H9 (cell line): ENCODE measurements at regions not wholly inside any gene's neighbourhood (a gene's known extent, or its start where the extent isn't known, plus 50 kb on each side); places are given as distances from the start of the nearest gene placed in this dataset.

ENCODE experiments used
- DNase-seq: peaks from one replicate; pipeline ENCODE4 v3.0.0-alpha.2; 2017
- H2AFZ ChIP-seq: one replicate; pipeline ENCODE4 v1.6.1; 2013; ENCODE audit warnings: mild to moderate bottlenecking, low read length, control low read depth, moderate library complexity
- H2AK5ac ChIP-seq: 2 replicates; pipeline ENCODE4 v1.6.1; 2013; ENCODE audit warnings: low read length, control low read depth, mixed read lengths; ENCODE audit not compliant: insufficient read length
- H2BK120ac ChIP-seq: one replicate; pipeline ENCODE4 v1.6.1; 2013; ENCODE audit warnings: low read depth, mild to moderate bottlenecking, low read length, control low read depth, inconsistent platforms; ENCODE audit not compliant: poor library complexity, severe bottlenecking
- H2BK12ac ChIP-seq: 2 replicates; pipeline ENCODE4 v1.6.1; 2013; ENCODE audit warnings: low read length, control low read depth, mixed read lengths, low read depth; ENCODE audit not compliant: insufficient read length
- H2BK15ac ChIP-seq: 2 replicates; pipeline ENCODE4 v1.6.1; 2013; ENCODE audit warnings: low read depth, low read length, control low read depth
- H2BK20ac ChIP-seq: one replicate; pipeline ENCODE4 v1.6.1; 2013; ENCODE audit warnings: low read depth, mild to moderate bottlenecking, low read length, control low read depth, inconsistent platforms; ENCODE audit not compliant: poor library complexity, severe bottlenecking
- H2BK5ac ChIP-seq: 2 replicates; pipeline ENCODE4 v1.6.1; 2013; ENCODE audit warnings: low read length, control low read depth, mixed read lengths; ENCODE audit not compliant: insufficient read length
- H3K14ac ChIP-seq: 2 replicates; pipeline ENCODE4 v1.6.1; 2013; ENCODE audit warnings: low read length, control low read depth; ENCODE audit not compliant: insufficient read depth
- H3K18ac ChIP-seq: 2 replicates; pipeline ENCODE4 v1.6.1; 2013; ENCODE audit warnings: low read depth, mild to moderate bottlenecking, mixed read lengths, low read length, control low read depth; ENCODE audit not compliant: insufficient read length
- H3K23ac ChIP-seq: 2 replicates; pipeline ENCODE4 v1.6.1; 2013; ENCODE audit warnings: low read length, control low read depth, mixed read lengths, low read depth; ENCODE audit not compliant: insufficient read length
- H3K23me2 ChIP-seq: 2 replicates; pipeline ENCODE4 v1.6.1; 2013; ENCODE audit warnings: low read depth, mild to moderate bottlenecking, mixed read lengths, low read length, control low read depth; ENCODE audit not compliant: insufficient read length, poor library complexity, severe bottlenecking
- H3K27ac ChIP-seq: 2 replicates; pipeline ENCODE4 v1.5.1; 2013; ENCODE audit warnings: low read length, control low read depth, mixed read lengths, low read depth; ENCODE audit not compliant: insufficient read length
- H3K27me3 ChIP-seq: 2 replicates; pipeline ENCODE4 v1.6.1; 2013; ENCODE audit warnings: low read length, control low read depth, inconsistent platforms; ENCODE audit not compliant: insufficient read depth
- H3K4ac ChIP-seq: 2 replicates; pipeline ENCODE4 v1.6.1; 2013; ENCODE audit warnings: low read depth, mild to moderate bottlenecking, control low read depth, inconsistent platforms, low read length, moderate library complexity
- H3K4me1 ChIP-seq: 2 replicates; pipeline ENCODE4 v1.6.1; 2013; ENCODE audit warnings: low read length, control low read depth, inconsistent platforms; ENCODE audit not compliant: insufficient read depth
- H3K4me2 ChIP-seq: 2 replicates; pipeline ENCODE4 v1.6.1; 2013; ENCODE audit warnings: low read length, control low read depth, mixed read lengths; ENCODE audit not compliant: insufficient read length, insufficient read depth
- H3K56ac ChIP-seq: 2 replicates; pipeline ENCODE4 v1.6.1; 2013; ENCODE audit warnings: low read depth, mild to moderate bottlenecking, mixed read lengths, low read length, control low read depth; ENCODE audit not compliant: insufficient read length
- H3K79me1 ChIP-seq: 2 replicates; pipeline ENCODE4 v1.6.1; 2013; ENCODE audit warnings: low read depth, mild to moderate bottlenecking, moderate library complexity, low read length, control low read depth, inconsistent platforms; ENCODE audit not compliant: insufficient read depth, poor library complexity, severe bottlenecking
- H3K79me2 ChIP-seq: 2 replicates; pipeline ENCODE4 v1.6.1; 2013; ENCODE audit warnings: low read length, control low read depth, inconsistent platforms; ENCODE audit not compliant: insufficient read depth
- H3K9ac ChIP-seq: 2 replicates; pipeline ENCODE4 v1.6.1; 2013; ENCODE audit warnings: low read length, control low read depth, mixed read lengths; ENCODE audit not compliant: insufficient read length; ENCODE audit errors: extremely low read depth
- H3K9me3 ChIP-seq: one replicate; pipeline ENCODE4 v1.6.1; 2013; ENCODE audit warnings: low read depth, low read length, inconsistent platforms; ENCODE audit not compliant: control insufficient read depth
- H3T11ph ChIP-seq: one replicate; pipeline ENCODE4 v1.6.1; 2013; ENCODE audit warnings: mild to moderate bottlenecking, low read length, control low read depth, inconsistent platforms
- H4K20me1 ChIP-seq: one replicate; pipeline ENCODE4 v1.6.1; 2013; ENCODE audit not compliant: control insufficient read depth, insufficient read length, insufficient read depth
- H4K5ac ChIP-seq: 2 replicates; pipeline ENCODE4 v1.6.1; 2013; ENCODE audit warnings: low read depth, mild to moderate bottlenecking, mixed read lengths, low read length, control low read depth; ENCODE audit not compliant: insufficient read length
- H4K8ac ChIP-seq: replicated peaks from 2 replicates; pipeline ENCODE4 v1.6.1; 2013; ENCODE audit warnings: low read length, control low read depth, mixed read lengths, low read depth; ENCODE audit not compliant: insufficient read length
- H4K91ac ChIP-seq: 2 replicates; pipeline ENCODE4 v1.6.1; 2013; ENCODE audit warnings: low read depth, mild to moderate bottlenecking, moderate library complexity, mixed read lengths, low read length, control low read depth; ENCODE audit not compliant: insufficient read length
- H3K27ac Mint-ChIP-seq, 3 experiments: 2 replicates in 2 of 3; 3 replicates in 1 of 3; pipeline ENCODE4 v1.8.0; 2020 to 2021; ENCODE audit warnings: mixed read lengths in 3 of 3, mild to moderate bottlenecking in 1 of 3, moderate library complexity in 1 of 3
- H3K27me3 Mint-ChIP-seq: 2 replicates; pipeline ENCODE4 v1.8.0; 2021; ENCODE audit warnings: low read depth, mild to moderate bottlenecking, moderate library complexity, mixed read lengths
- H3K36me3 Mint-ChIP-seq, 3 experiments: 2 replicates in 2 of 3; 3 replicates in 1 of 3; pipeline ENCODE4 v1.8.0; 2020 to 2021; ENCODE audit warnings: low read depth in 3 of 3, mixed read lengths in 3 of 3; ENCODE audit not compliant: insufficient read depth in 1 of 3
- H3K4me1 Mint-ChIP-seq, 2 experiments: 2 replicates each; pipeline ENCODE4 v1.8.0; 2020; ENCODE audit warnings: mixed read lengths in 2 of 2
- H3K4me3 Mint-ChIP-seq, 2 experiments: 2 replicates in 1 of 2; 3 replicates in 1 of 2; pipeline ENCODE4 v1.8.0; 2020 to 2021; ENCODE audit warnings: mild to moderate bottlenecking in 2 of 2, mixed read lengths in 2 of 2, moderate library complexity in 1 of 2
- H3K9me3 Mint-ChIP-seq, 2 experiments: 2 replicates in 1 of 2; 3 replicates in 1 of 2; pipeline ENCODE4 v1.8.0; 2020; ENCODE audit warnings: mild to moderate bottlenecking in 2 of 2, mixed read lengths in 2 of 2, moderate library complexity in 1 of 2
- CTCF ChIP-seq: fragments of 200-600 bp; sonication (generic); conservative IDR thresholded peaks from 3 replicates; pipeline ENCODE4 v1.8.0; 2021; ENCODE audit warnings: antibody characterized with exemption, mild to moderate bottlenecking
- WGBS: extraction: QIAGEN DNeasy Blood & Tissue Kit; methylation state at CpG from one replicate; pipeline ENCODE4 v1.1.7; 2013; ENCODE audit warnings: missing lambda C conversion rate, low lambda C conversion rate, mixed read lengths; ENCODE audit not compliant: insufficient read length; ENCODE audit errors: extremely low coverage; 5-methylcytosine and 5-hydroxymethylcytosine counted together

- Mint-ChIP-seq H3K9me3 (no peaks in the 10 kb centered on the region), H3K4me3 (no peak overlapping the region), H3K27ac (no peak overlapping the region), H3K4me1 (peaks cover 0 to 8% of the 10 kb centered on the region in 2 experiments; a peak in 2 of 4 replicates), H3K27me3 (peaks cover 4% of the 10 kb centered on the region; the same call in 1 of the 2 replicates), H3K36me3 (no peaks in the 10 kb centered on the region; a peak in 1 of 7 replicates)
- H2AFZ ChIP-seq: no peak overlapping the region
- no peaks in the 10 kb centered on the region for H4K20me1 ChIP-seq
- H3K9me3 ChIP-seq: no peaks in the 10 kb centered on the region
- no peak overlapping the region for H3K4me2 ChIP-seq
- H2AK5ac ChIP-seq: no peak overlapping the region
- H3K23ac ChIP-seq: no peak overlapping the region
- H4K5ac ChIP-seq: no peak overlapping the region
- no peak overlapping the region for H4K8ac ChIP-seq
- no peak overlapping the region for H2BK20ac ChIP-seq
- no peak overlapping the region for H3K9ac ChIP-seq
- H3K4ac ChIP-seq: no peak overlapping the region
- H2BK5ac ChIP-seq: no peak overlapping the region
- H3K79me2 ChIP-seq: no peaks in the 10 kb centered on the region
- no peak overlapping the region for H3T11ph ChIP-seq
- no peak overlapping the region for H2BK15ac ChIP-seq
- H3K27ac ChIP-seq: no peak overlapping the region
- no peak overlapping the region for H3K56ac ChIP-seq
- H3K14ac ChIP-seq: no peak overlapping the region
- no peak for DNase-seq
- TF ChIP-seq CTCF: no peak
- no peak overlapping the region for H2BK12ac ChIP-seq
- no peak overlapping the region for H4K91ac ChIP-seq
- H3K4me1 ChIP-seq: no peaks in the 10 kb centered on the region
- H3K18ac ChIP-seq: no peak overlapping the region
- H2BK120ac ChIP-seq: no peak overlapping the region
- H3K27me3 ChIP-seq: no peaks in the 10 kb centered on the region
- no peaks in the 10 kb centered on the region for H3K23me2 ChIP-seq
- no peaks in the 10 kb centered on the region for H3K79me1 ChIP-seq
- no CpG with 5 or more reads among the region's 1 CpG for WGBS
These were observed 370.8 kb downstream of the TNS1 start for GRCh38 chr2:217632043-217632442.
